OCI-LY1 (cell line): ENCODE measurements at regions not wholly inside any gene's neighbourhood (a gene's known extent, or its start where the extent isn't known, plus 50 kb on each side); places are given as distances from the start of the nearest gene placed in this dataset.

Source experiments
- H2AFZ ChIP-seq: fragments of 200-600 bp; sonication (generic), shearing (Covaris generic); 2 replicates; pipeline ENCODE4 v1.6.0; 2014; ENCODE audit warnings: antibody characterized with exemption, mild to moderate bottlenecking, low read length
- H3F3A ChIP-seq: fragments of 200-600 bp; sonication (generic), shearing (Covaris generic); 2 replicates; pipeline ENCODE4 v1.6.0; 2014; ENCODE audit warnings: mild to moderate bottlenecking, antibody characterized with exemption, low read length, moderate library complexity; ENCODE audit not compliant: insufficient read depth
- H3K27ac ChIP-seq: fragments of 200-600 bp; sonication (generic); 2 replicates; pipeline ENCODE4 v1.5.1; 2014; ENCODE audit warnings: low read length, mixed run types, mild to moderate bottlenecking, low read depth; ENCODE audit not compliant: poor library complexity, severe bottlenecking
- H3K27me3 ChIP-seq: fragments of 200-600 bp; sonication (generic); 2 replicates; pipeline ENCODE4 v1.6.0; 2014; ENCODE audit warnings: antibody characterized with exemption, mild to moderate bottlenecking, low read length, moderate library complexity; ENCODE audit not compliant: insufficient read depth
- H3K36me3 ChIP-seq: fragments of 200-600 bp; sonication (generic); 2 replicates; pipeline ENCODE4 v1.6.1; 2014; ENCODE audit warnings: mild to moderate bottlenecking, antibody characterized with exemption, low read length, moderate library complexity, mixed read lengths; ENCODE audit not compliant: insufficient read depth
- H3K4me1 ChIP-seq: fragments of 200-600 bp; sonication (generic); 2 replicates; pipeline ENCODE4 v1.5.1; 2014; ENCODE audit warnings: mild to moderate bottlenecking, low read length, moderate library complexity; ENCODE audit not compliant: insufficient read depth, severe bottlenecking
- H3K4me2 ChIP-seq: fragments of 200-600 bp; sonication (generic), shearing (Covaris generic); 2 replicates; pipeline ENCODE4 v1.6.1; 2014; ENCODE audit warnings: low read length
- H3K4me3 ChIP-seq: fragments of 200-600 bp; sonication (generic); 2 replicates; pipeline ENCODE4 v1.5.1; 2014; ENCODE audit warnings: low read length, low read depth, mild to moderate bottlenecking, mixed read lengths; ENCODE audit not compliant: poor library complexity, severe bottlenecking
- H3K79me2 ChIP-seq: fragments of 200-600 bp; shearing (Covaris generic); 2 replicates; pipeline ENCODE4 v1.6.1; 2016; ENCODE audit warnings: mixed run types, low read length, mixed read lengths; ENCODE audit not compliant: insufficient read depth
- H3K9ac ChIP-seq: fragments of 200-600 bp; sonication (generic), shearing (Covaris generic); 2 replicates; pipeline ENCODE4 v1.6.1; 2014; ENCODE audit warnings: mild to moderate bottlenecking, low read length, mixed read lengths
- H3K9me2 ChIP-seq: fragments of 200-600 bp; sonication (generic), shearing (Covaris generic); 2 replicates; pipeline ENCODE4 v1.6.1; 2014; ENCODE audit warnings: low read depth, mild to moderate bottlenecking, low read length, mixed read lengths
- H3K9me3 ChIP-seq: fragments of 200-600 bp; shearing (Covaris generic); 2 replicates; pipeline ENCODE4 v1.6.1; 2014; ENCODE audit warnings: low read length, mixed read lengths
- H4K20me1 ChIP-seq: fragments of 200-600 bp; sonication (generic), shearing (Covaris generic); 2 replicates; pipeline ENCODE4 v1.6.0; 2016; ENCODE audit warnings: mild to moderate bottlenecking, low read length; ENCODE audit not compliant: insufficient read depth
- EZH2 ChIP-seq: fragments of 200-600 bp; sonication (generic), shearing (Covaris generic); IDR thresholded peaks from 2 replicates; pipeline ENCODE4 v1.8.0; 2017; ENCODE audit warnings: borderline replicate concordance, mixed run types, mild to moderate bottlenecking, antibody characterized with exemption, low read length, moderate library complexity, mixed read lengths
- TF ChIP-seq, protein P1 (sequence below): fragments of 200-600 bp; sonication (generic), shearing (Covaris generic); IDR thresholded peaks from 2 replicates; pipeline ENCODE4 v1.5.1; 2017; ENCODE audit warnings: mild to moderate bottlenecking, antibody characterized with exemption, low read length, moderate library complexity, mixed read lengths

- TF ChIP-seq, protein P1, sequence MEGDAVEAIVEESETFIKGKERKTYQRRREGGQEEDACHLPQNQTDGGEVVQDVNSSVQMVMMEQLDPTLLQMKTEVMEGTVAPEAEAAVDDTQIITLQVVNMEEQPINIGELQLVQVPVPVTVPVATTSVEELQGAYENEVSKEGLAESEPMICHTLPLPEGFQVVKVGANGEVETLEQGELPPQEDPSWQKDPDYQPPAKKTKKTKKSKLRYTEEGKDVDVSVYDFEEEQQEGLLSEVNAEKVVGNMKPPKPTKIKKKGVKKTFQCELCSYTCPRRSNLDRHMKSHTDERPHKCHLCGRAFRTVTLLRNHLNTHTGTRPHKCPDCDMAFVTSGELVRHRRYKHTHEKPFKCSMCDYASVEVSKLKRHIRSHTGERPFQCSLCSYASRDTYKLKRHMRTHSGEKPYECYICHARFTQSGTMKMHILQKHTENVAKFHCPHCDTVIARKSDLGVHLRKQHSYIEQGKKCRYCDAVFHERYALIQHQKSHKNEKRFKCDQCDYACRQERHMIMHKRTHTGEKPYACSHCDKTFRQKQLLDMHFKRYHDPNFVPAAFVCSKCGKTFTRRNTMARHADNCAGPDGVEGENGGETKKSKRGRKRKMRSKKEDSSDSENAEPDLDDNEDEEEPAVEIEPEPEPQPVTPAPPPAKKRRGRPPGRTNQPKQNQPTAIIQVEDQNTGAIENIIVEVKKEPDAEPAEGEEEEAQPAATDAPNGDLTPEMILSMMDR, result no peak
- no peak for TF ChIP-seq EZH2
- no peak overlapping the region for H3K27ac ChIP-seq
- no peaks in the 10 kb centered on the region for H3K79me2 ChIP-seq
- H3K36me3 ChIP-seq, result no peaks in the 10 kb centered on the region
- H3K9ac ChIP-seq, result no peak overlapping the region
- no peaks in the 10 kb centered on the region for H3K9me2 ChIP-seq
- no peak overlapping the region for H3K4me3 ChIP-seq
- H3K4me1 ChIP-seq, result no peaks in the 10 kb centered on the region
- no peak overlapping the region for H2AFZ ChIP-seq
- H3K9me3 ChIP-seq, result no peaks in the 10 kb centered on the region
- no peaks in the 10 kb centered on the region for H4K20me1 ChIP-seq
- no peaks in the 10 kb centered on the region for H3F3A ChIP-seq
- no peak overlapping the region for H3K4me2 ChIP-seq
- no peaks in the 10 kb centered on the region for H3K27me3 ChIP-seq
Observed at GRCh38 chr3:151944356-151944755, 70.9 kb downstream of the SUCNR1 start.

DNA sequence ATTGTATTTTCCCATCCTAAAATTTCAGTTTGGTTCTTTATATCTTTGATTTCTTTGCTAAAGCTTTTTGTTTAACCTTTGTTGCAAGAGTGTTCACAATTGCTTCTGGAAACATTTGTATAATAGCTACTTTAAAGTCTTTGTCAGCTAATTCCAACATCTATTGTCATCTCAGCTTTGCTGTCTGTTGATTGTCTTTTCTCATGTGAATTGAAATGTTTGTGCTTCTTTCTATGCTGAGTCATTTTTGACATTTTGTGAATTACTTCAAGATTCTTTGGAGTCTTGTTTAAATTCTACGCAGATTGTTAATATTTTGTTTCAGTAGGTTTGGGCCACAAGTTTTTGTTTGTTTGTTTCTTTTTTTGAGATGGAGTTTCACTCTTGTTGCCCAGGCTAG is 73.2 kb downstream of the SUCNR1 start:
- TF ChIP-seq, protein P1, result no peak
- no peak for TF ChIP-seq EZH2

DNA sequence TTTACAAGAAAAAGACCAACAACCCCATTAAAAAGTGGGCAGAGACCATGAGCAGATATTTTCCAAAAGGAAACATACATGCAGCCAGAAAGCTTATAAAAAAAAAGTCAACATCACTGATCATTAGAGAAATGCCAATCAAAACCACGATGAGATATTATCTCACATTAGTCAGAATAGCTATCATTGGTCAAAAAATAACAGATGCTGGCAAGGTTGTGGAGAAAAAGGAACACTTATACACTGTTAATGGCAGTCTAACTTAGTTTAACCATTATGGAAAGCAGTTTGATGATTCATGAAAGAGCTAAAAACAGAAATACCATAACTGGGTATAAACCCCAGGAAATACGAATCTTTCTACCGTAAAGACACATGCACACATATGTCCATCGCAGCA is 76.3 kb downstream of the SUCNR1 start:
- Histone ChIP-seq H3K36me3 (no peaks in the 10 kb centered on the region), H3K4me3 (no peak overlapping the region), H3K79me2 (no peaks in the 10 kb centered on the region), H3K4me1 (no peaks in the 10 kb centered on the region), H3K9me2 (no peaks in the 10 kb centered on the region), H3K4me2 (no peak overlapping the region), H4K20me1 (no peaks in the 10 kb centered on the region), H3K9me3 (no peaks in the 10 kb centered on the region), H3K27ac (no peak overlapping the region), H3K9ac (no peak overlapping the region), H3K27me3 (no peaks in the 10 kb centered on the region), H2AFZ (no peak overlapping the region), H3F3A (no peaks in the 10 kb centered on the region)
- TF ChIP-seq, protein P1, result no peak
- TF ChIP-seq EZH2, result no peak

More for the DNA sequence above, 73.2 kb downstream of the SUCNR1 start:
- no peaks in the 10 kb centered on the region for H3F3A ChIP-seq
- H3K4me1 ChIP-seq, result no peaks in the 10 kb centered on the region
- H3K36me3 ChIP-seq, result no peaks in the 10 kb centered on the region
- no peaks in the 10 kb centered on the region for H3K9me3 ChIP-seq
- H2AFZ ChIP-seq, result no peak overlapping the region
- H3K4me2 ChIP-seq, result no peak overlapping the region
- H3K4me3 ChIP-seq, result no peak overlapping the region
- no peak overlapping the region for H3K27ac ChIP-seq
- H4K20me1 ChIP-seq, result no peaks in the 10 kb centered on the region
- H3K79me2 ChIP-seq, result no peaks in the 10 kb centered on the region
- no peaks in the 10 kb centered on the region for H3K9me2 ChIP-seq
- no peak overlapping the region for H3K9ac ChIP-seq
- H3K27me3 ChIP-seq, result no peaks in the 10 kb centered on the region
